GM12874 (cell line): ENCODE measurements at regions not wholly inside any gene's neighbourhood (a gene's known extent, or its start where the extent isn't known, plus 50 kb on each side); places are given as distances from the start of the nearest gene placed in this dataset.

Experiments
- CTCF ChIP-seq: IDR thresholded peaks from 2 replicates; pipeline ENCODE4 v1.5.1; 2011; ENCODE audit warnings: low read depth, mild to moderate bottlenecking, control low read depth, low read length, moderate library complexity; ENCODE audit not compliant: insufficient read depth

GRCh38 chr1:238664139-238664538, 722.2 kb upstream of the CHRM3 start:
- no peak for TF ChIP-seq CTCF

- TF ChIP-seq CTCF = no peak
Observed at GRCh38 chr1:238660849-238661248, 725.5 kb upstream of the CHRM3 start.

GRCh38 chr1:238658763-238659162, 727.6 kb upstream of the CHRM3 start:
- no peak for TF ChIP-seq CTCF

GRCh38 chr1:238653693-238654321, 732.6 kb upstream of the CHRM3 start:
- TF ChIP-seq CTCF = no peak

- no peak for TF ChIP-seq CTCF
Observed at GRCh38 chr1:238652346-238652968, 733.9 kb upstream of the CHRM3 start.

GRCh38 chr1:238649200-238649599, 737.2 kb upstream of the CHRM3 start:
- no peak for TF ChIP-seq CTCF

- no peak for TF ChIP-seq CTCF
Observed at GRCh38 chr1:238648751-238649150, 737.6 kb upstream of the CHRM3 start.
